NCI-H2081 treated with DMSO at 0.1 percent for 48 hours (cell line): ENCODE measurements at regions not wholly inside any gene's neighbourhood (a gene's known extent, or its start where the extent isn't known, plus 50 kb on each side); places are given as distances from the start of the nearest gene placed in this dataset.

Experiments used
- DNase-seq: peaks from one replicate; lab custom pipeline; 2025; lab: John Stamatoyannopoulos, UW

DNA sequence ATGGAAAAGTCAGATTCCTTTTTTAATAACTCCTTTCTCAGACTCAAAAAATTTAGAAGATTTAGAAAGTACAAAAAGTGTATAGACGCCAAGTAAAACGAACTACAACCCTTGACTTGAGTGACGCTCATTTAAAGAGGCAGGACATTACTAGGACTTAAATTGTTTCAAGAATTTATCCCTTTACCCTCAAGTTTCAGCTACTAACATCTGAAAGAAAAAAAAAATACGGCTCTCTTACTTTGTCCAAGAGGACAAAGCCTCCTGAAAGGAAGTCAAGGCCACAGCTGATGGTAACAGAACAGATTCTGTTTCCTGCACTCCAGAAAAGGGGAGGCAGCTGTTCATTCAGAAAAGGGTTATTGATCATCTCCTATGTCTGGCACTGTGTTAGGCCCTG, 57.6 kb upstream of the PKDCC start:
- no peak for DNase-seq

DNA sequence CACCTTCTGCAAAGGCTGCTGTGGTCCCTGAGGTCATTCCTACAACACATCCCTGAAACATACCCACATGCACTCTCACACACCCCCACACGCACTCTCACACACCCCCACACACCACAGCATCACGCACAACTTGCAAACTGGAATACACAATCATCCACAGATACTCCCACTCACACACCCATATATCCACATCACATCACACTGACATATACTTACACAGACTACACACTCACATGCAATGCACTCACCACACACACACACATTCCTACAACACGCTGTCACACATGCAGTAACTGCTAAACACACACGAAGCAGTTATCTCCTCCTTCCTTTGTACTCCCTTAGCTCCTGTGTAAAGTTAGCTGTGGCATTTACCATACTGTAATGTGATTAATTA, 57.1 kb upstream of the PKDCC start:
- DNase-seq, result no peak

DNA sequence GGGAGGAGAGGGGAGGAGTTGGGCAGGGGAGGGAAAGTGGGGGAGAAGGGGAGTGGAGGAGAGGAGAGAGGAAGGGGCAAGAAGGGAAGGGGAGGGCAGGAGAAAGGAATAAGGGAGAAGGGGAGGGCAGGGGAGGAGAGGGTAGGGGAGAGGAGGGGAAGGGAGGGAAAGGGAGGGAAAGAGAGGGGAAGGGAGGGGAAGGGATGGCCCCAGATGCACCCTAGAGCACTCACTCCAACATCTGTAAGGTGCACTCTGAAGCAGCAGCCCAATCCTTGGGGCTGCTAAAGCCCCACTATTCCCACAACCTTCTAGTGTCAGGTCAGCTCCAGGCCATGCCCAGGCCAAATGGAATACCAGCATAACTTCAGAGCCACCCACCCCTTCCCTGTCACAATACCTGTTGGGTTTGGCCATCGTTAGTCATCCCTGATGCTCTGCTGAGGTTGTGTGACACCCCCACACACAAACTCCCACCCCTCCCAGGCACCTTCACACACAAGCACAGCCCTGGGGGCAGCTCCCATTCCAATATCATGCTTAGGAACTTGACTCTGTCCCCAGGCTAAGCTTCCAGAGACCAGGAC, 55.7 kb upstream of the PKDCC start:
- no peak for DNase-seq

DNA sequence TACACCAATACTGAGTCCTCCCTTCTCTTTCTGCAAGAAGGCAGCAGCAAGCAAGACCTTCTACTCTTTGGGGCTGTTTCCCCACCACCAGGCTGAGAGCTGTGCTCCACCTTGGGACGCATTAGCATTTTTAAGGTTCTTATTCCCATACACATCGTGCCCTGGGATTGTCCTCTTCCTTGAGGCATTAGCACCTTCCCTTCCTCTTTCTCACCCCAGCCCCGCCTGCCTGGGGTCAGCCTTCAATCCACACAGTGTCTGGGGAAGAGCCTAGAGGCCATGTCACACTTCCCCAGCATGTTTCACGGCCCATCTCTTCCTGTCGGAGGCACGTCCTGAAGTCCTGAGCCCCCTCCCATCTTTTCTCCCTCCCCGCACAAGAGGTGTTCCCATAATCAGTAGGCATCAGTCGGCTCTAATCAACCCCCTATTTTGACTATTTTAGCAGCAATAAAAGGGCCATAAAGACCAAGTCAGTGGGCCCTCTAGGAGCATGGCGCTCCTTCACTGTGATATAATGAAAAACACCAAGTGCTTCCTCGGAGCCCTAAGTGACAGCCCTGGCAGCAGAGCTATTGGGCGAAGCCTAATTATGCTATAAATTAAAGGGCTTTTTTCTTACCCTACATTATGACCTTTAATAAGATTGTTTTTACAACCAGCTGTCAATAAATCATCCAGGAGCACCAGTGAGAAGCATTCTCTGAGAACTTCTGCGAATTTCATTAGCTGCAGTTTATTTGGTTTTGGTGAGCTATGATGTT, 55.0 kb upstream of the PKDCC start:
- DNase-seq, result no peak

DNA sequence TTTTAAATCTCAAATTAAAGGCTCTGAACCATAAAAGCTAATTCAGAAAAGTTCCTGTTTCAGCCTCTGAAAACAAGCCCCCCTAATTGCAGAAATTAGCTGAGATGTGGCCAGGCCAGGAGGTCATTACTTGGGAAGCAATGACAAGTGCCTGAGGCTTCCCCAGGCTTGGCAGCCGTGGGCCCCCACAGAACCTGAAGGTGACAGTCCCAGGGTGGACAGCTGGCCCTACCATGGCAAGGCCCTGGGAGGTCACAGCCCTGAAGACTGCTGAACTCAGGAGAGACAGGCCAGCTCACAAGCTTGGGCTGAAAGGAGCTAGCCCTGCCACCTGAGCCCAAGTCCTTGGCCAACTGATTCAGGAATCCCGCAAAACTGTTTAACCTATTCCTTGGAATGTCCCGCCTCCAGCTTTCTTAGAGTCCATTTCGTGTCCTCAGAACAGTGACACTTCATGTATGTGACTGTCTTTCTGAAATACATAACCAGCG, 54.3 kb upstream of the PKDCC start:
- DNase-seq, result no peak

DNA sequence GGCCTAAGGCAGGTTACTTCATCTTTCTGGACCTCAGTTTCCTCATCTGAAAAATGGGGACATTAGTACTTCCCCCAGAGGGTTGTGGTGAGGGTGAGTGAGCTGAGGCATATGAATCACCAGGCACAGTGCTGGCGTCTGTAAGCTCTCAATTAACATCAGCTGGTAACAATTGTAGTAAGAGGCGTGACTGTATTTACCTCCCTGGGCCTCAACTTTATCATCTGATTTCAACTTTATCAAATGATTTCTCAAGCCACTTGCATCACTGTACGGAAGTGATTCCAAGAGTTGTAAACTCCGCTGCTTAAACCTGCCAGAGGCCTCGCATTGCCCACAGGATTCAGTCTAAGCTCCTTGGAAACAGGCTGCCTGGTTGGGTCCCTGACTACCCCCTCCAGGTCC, 53.6 kb upstream of the PKDCC start:
- DNase-seq, result no peak

DNA sequence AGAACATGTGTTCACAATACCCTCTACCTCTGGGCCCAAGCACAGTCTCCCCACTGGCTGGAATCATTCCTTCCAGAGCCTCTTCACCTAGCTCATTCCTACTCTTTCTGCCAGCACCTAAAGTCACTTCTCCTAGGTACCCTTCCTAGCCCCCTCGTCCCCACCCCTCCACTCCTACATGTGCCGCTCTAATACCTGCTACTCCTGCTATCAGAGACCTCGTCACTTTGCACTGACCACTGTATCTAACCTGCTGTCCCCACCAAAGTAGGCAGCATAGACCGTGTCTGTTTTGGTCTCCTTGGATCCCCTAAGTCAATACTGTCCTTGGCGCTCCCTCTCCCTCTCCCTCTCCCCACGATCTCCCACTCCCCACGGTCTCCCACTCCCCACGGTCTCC, 53.2 kb upstream of the PKDCC start:
- no peak for DNase-seq

DNA sequence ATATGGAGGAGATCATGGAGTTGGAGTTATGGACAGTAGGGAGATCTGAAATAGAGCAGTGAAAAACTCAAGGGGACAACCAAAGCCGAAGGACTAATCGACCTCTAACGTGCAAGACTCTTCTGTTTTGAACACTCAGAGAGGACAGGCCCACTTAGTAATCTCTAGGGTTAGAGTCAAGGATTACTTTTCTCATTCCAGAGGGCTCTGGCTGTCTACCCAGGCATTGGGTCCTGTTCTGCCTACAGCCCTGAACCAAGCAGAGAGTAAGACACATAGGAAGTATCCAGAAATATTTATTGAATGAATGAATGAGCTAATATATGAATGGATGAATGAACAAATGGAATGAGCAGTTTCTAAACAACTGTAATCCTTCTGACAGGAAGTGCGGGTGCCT, 50.3 kb upstream of the PKDCC start:
- DNase-seq, result no peak
